ENCODE measurements at regions not wholly inside any gene's neighbourhood (a gene's known extent, or its start where the extent isn't known, plus 50 kb on each side); places are given as distances from the start of the nearest gene placed in this dataset.

- TF ChIP-seq, protein P1, sequence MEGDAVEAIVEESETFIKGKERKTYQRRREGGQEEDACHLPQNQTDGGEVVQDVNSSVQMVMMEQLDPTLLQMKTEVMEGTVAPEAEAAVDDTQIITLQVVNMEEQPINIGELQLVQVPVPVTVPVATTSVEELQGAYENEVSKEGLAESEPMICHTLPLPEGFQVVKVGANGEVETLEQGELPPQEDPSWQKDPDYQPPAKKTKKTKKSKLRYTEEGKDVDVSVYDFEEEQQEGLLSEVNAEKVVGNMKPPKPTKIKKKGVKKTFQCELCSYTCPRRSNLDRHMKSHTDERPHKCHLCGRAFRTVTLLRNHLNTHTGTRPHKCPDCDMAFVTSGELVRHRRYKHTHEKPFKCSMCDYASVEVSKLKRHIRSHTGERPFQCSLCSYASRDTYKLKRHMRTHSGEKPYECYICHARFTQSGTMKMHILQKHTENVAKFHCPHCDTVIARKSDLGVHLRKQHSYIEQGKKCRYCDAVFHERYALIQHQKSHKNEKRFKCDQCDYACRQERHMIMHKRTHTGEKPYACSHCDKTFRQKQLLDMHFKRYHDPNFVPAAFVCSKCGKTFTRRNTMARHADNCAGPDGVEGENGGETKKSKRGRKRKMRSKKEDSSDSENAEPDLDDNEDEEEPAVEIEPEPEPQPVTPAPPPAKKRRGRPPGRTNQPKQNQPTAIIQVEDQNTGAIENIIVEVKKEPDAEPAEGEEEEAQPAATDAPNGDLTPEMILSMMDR (IDR thresholded peaks at IDR 0.05), result no peak
- TF ChIP-seq POLR2A (IDR thresholded peaks at IDR 0.05), result no peak
Observed at GRCh38 chr18:64718808-64719207, 569.9 kb upstream of the LINC00305 start.

Data from body of pancreas (tissue), 4 donors.